Stomach (tissue), 4 donors: ENCODE measurements at regions not wholly inside any gene's neighbourhood (a gene's known extent, or its start where the extent isn't known, plus 50 kb on each side); places are given as distances from the start of the nearest gene placed in this dataset.

Experiments
- POLR2A ChIP-seq, 4 donors: fragments of 450-650 bp; IDR thresholded peaks; one replicate each; pipeline ENCODE4 v1.6.1; 2016; ENCODE audit warnings: antibody characterized with exemption in 4 of 4, control low read depth in 2 of 4, mild to moderate bottlenecking in 1 of 4, moderate library complexity in 1 of 4
- POLR2AphosphoS5 ChIP-seq, 3 donors: sonication (generic); formaldehyde crosslinking; IDR thresholded peaks; one replicate each; pipeline ENCODE4 v1.6.1; 2016; ENCODE audit warnings: antibody characterized with exemption in 3 of 3

GRCh38 chr2:145820651-145821050, 1300.7 kb upstream of the ZEB2 start:
- no peak for TF ChIP-seq POLR2AphosphoS5 (IDR thresholded peaks at IDR 0.05)
- TF ChIP-seq POLR2A (IDR thresholded peaks at IDR 0.05): no peak
